Nephron progenitor cell (in vitro differentiated cells): ENCODE measurements at regions not wholly inside any gene's neighbourhood (a gene's known extent, or its start where the extent isn't known, plus 50 kb on each side); places are given as distances from the start of the nearest gene placed in this dataset.

Experiments used
- DNase-seq: peaks from one replicate; pipeline ENCODE4 v3.0.0; 2021
- H3K27ac Mint-ChIP-seq: 2 replicates; pipeline ENCODE4 v1.8.0; 2021; ENCODE audit warnings: mild to moderate bottlenecking, moderate library complexity, mixed read lengths
- H3K27me3 Mint-ChIP-seq: 2 replicates; pipeline ENCODE4 v1.8.0; 2021; ENCODE audit warnings: mild to moderate bottlenecking, low read depth, mixed read lengths; ENCODE audit not compliant: poor library complexity
- H3K36me3 Mint-ChIP-seq: 2 replicates; pipeline ENCODE4 v1.8.0; 2021; ENCODE audit warnings: low read depth, mixed read lengths
- H3K4me1 Mint-ChIP-seq: 2 replicates; pipeline ENCODE4 v1.8.0; 2021; ENCODE audit warnings: mixed read lengths
- H3K4me3 Mint-ChIP-seq: 2 replicates; pipeline ENCODE4 v1.8.0; 2021; ENCODE audit warnings: mild to moderate bottlenecking, moderate library complexity, mixed read lengths
- H3K9me3 Mint-ChIP-seq: 2 replicates; pipeline ENCODE4 v1.8.0; 2021; ENCODE audit warnings: mild to moderate bottlenecking, moderate library complexity, mixed read lengths
- TF ChIP-seq, protein P1 (sequence below): fragments of 200-600 bp; sonication (generic); IDR thresholded peaks from 2 replicates; pipeline ENCODE4 v1.5.0; 2021; ENCODE audit warnings: antibody characterized with exemption

DNA sequence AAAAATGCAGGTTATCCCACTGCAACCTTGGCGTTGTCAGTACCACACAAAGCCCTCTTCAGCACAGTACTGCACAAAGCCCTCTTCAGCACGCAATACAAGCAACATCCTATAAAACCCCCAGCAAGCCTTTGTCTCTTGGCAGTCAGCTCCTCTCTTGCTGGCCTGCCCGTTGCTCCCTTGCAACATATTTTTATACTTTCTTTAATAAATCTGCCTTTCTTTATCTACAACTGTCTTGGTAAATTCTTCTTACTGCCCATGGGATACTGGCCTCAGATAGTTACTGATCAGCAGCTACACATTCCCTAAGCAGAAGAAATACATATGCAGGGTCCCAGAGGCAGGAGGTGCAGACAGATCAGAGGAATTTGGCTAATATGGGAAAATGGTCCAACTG lies 70.5 kb upstream of the MAP3K4 start:
- Mint-ChIP-seq H3K9me3 (peaks cover 14% of the 10 kb centered on the region), H3K4me3 (no peak overlapping the region), H3K27ac (no peak overlapping the region), H3K27me3 (peaks cover 11% of the 10 kb centered on the region), H3K4me1 (no peaks in the 10 kb centered on the region), H3K36me3 (no peaks in the 10 kb centered on the region)
- TF ChIP-seq, protein P1, sequence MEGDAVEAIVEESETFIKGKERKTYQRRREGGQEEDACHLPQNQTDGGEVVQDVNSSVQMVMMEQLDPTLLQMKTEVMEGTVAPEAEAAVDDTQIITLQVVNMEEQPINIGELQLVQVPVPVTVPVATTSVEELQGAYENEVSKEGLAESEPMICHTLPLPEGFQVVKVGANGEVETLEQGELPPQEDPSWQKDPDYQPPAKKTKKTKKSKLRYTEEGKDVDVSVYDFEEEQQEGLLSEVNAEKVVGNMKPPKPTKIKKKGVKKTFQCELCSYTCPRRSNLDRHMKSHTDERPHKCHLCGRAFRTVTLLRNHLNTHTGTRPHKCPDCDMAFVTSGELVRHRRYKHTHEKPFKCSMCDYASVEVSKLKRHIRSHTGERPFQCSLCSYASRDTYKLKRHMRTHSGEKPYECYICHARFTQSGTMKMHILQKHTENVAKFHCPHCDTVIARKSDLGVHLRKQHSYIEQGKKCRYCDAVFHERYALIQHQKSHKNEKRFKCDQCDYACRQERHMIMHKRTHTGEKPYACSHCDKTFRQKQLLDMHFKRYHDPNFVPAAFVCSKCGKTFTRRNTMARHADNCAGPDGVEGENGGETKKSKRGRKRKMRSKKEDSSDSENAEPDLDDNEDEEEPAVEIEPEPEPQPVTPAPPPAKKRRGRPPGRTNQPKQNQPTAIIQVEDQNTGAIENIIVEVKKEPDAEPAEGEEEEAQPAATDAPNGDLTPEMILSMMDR: no peak
- DNase-seq: no peak

DNA sequence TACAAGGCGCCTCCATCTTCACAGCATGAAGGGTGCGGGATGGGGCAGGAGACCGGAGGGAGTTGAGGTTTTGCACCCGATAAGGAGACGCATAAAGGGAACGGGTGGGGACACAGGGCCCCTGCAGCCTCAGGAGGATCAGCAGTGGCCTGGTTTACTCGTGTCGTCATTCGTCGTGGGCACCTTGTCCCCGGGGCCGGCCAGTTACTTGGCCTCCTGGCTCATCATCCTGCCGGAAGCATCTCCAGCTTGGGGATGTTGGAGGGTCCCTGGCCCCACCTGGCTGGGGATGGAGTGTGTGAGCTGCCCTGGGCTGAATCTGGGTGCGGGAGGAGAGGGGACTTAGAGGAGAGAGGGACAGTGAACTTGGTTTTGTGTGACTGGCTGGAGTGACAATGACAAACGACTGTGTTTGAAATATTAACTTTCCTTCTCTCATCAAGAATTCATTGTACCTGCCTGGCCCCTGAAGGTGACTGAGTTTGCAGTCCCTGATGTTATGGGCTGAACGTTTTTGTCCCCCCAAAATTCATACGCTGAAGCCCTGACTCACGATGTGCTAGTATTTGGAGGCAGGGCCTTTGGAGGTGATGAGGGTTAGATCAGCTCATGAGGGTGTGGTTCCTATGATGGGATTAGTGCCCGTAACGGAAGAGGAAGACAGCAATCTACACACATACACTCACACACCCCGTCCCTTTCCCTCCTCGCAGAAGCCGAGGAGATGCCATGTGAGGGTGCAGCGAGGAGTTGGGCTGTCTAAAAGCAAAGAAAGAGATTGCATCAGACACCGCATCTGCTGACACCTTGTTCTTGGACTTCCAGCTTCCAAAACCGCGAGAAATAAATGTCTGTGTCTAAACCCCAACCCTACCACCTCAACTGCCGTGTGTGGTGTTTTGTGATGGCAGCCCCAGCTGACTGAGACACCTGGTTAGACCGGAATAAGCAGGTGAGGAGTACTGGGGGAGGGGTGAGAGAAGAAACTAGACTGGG lies 65.0 kb upstream of the MAP3K4 start:
- no peak for DNase-seq
- H3K9me3 Mint-ChIP-seq: peaks cover 1% of the 10 kb centered on the region
- no peaks in the 10 kb centered on the region for H3K36me3 Mint-ChIP-seq
- H3K4me3 Mint-ChIP-seq: no peak overlapping the region
- H3K27ac Mint-ChIP-seq: no peak overlapping the region
- H3K27me3 Mint-ChIP-seq: peaks cover 12% of the 10 kb centered on the region
- TF ChIP-seq, protein P1: no peak
- H3K4me1 Mint-ChIP-seq: no peaks in the 10 kb centered on the region

DNA sequence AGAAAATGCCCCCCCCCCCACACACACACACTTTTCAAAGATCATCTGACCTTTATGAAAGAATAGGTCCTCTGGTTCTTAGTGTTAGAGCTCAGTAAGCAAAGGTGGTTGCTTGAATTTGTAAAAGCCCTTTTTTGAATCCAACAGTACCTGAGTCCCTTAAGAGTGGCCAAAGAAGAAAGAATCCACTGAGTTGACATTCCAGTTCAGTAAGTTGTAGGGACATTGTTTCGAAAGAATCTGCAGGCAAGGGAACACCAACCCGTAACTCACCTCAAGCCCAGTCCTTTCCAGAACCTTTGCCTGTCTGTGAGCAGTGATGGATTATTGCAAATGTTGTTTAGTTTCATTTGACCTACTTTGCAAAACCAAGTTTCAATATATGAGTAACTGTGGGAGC lies 64.2 kb upstream of the MAP3K4 start:
- Mint-ChIP-seq H3K4me1 (no peaks in the 10 kb centered on the region), H3K27ac (no peak overlapping the region)

DNA sequence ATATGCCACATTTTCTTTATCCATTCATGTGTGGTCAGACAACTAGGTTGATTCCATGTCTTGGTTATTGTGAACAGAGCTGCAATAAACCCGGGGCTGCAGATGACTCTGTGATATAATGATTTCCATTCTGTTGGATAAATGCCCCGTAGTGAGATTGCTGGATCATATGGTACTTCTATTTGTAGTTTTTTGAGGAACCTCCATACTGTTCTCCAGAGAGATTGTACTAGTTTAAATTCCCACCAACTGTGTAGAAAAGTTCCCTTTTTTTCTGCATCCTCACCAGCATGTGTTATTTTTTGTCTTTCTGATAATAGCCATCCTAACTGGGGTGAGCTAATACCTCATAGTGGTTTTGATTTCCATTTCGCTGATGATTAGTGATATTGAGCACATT lies 62.2 kb upstream of the MAP3K4 start:
- Mint-ChIP-seq H3K36me3 (no peaks in the 10 kb centered on the region), H3K4me3 (no peak overlapping the region), H3K27ac (no peak overlapping the region), H3K9me3 (no peaks in the 10 kb centered on the region), H3K27me3 (peaks cover 17% of the 10 kb centered on the region), H3K4me1 (no peaks in the 10 kb centered on the region)
- DNase-seq: no peak
- TF ChIP-seq, protein P1: no peak

More for the DNA sequence above, 64.2 kb upstream of the MAP3K4 start:
- Mint-ChIP-seq H3K27me3 (peaks cover 17% of the 10 kb centered on the region), H3K36me3 (no peaks in the 10 kb centered on the region), H3K9me3 (no peaks in the 10 kb centered on the region), H3K4me3 (no peak overlapping the region)
- TF ChIP-seq, protein P1: no peak
- no peak for DNase-seq

DNA sequence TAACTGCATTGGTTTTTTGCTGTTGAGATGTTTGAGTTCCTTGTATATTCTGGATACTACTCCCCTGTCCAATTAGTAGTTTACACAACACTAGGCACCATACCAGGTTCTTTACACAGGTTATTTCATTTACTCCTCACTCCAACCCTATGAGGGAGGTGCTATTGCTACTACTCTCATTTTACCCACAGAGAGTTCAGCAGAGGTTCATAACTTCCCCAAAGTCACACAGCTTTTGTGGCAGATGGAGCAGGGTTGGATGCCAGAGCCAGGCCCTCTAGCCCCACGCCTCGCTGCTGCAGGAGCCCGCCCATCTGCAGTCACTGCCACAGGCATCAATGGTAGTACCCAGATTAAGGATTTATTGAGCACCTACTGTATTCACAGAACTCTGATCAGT lies 61.7 kb upstream of the MAP3K4 start:
- H3K9me3 Mint-ChIP-seq: no peaks in the 10 kb centered on the region
- peaks cover 17% of the 10 kb centered on the region for H3K27me3 Mint-ChIP-seq
- no peak for DNase-seq
- H3K4me3 Mint-ChIP-seq: no peak overlapping the region
- H3K36me3 Mint-ChIP-seq: no peaks in the 10 kb centered on the region
- no peaks in the 10 kb centered on the region for H3K4me1 Mint-ChIP-seq
- TF ChIP-seq, protein P1: no peak
- H3K27ac Mint-ChIP-seq: no peak overlapping the region
